Peyer's patch (tissue), 4 donors: ENCODE measurements at regions not wholly inside any gene's neighbourhood (a gene's known extent, or its start where the extent isn't known, plus 50 kb on each side); places are given as distances from the start of the nearest gene placed in this dataset.

Experiments
- CTCF ChIP-seq, 6 experiments: fragments of 450-650 bp in 4 of 6; fragments of 200-600 bp in 2 of 6; sonication (generic) in 1 of 6; IDR thresholded peaks; one replicate each; pipeline ENCODE4 v1.5.1; 2017 to 2019; ENCODE audit warnings: antibody characterized with exemption in 6 of 6, mild to moderate bottlenecking in 3 of 6, moderate library complexity in 1 of 6
- POLR2A ChIP-seq, 2 donors: fragments of 450-650 bp; IDR thresholded peaks; one replicate each; pipeline ENCODE4 v1.5.1; 2017; ENCODE audit warnings: antibody characterized with exemption in 2 of 2, mild to moderate bottlenecking in 2 of 2, moderate library complexity in 2 of 2

GRCh38 chr2:220460257-220460985 is 833.0 kb downstream of the SLC4A3 start:
- no peak for TF ChIP-seq CTCF (IDR thresholded peaks at IDR 0.05)
- TF ChIP-seq POLR2A (IDR thresholded peaks at IDR 0.05), result no peak
